HEK293 (cell line): ENCODE measurements at regions not wholly inside any gene's neighbourhood (a gene's known extent, or its start where the extent isn't known, plus 50 kb on each side); places are given as distances from the start of the nearest gene placed in this dataset.

Experiments
- CTCF ChIA-PET: fragments of 350-600 bp; formaldehyde crosslinking; extraction: SDS; loops from one replicate; lab custom pipeline; 2021; ENCODE audit warnings: antibody characterized with exemption; lab: Yijun Ruan, JAX
- POLR2A ChIA-PET: fragments of 300-600 bp; formaldehyde crosslinking; extraction: SDS; loops from one replicate; lab custom pipeline; 2020; ENCODE audit warnings: antibody characterized with exemption, inconsistent platforms; lab: Yijun Ruan, JAX
- H3K27ac ChIP-seq: fragments of 200-500 bp; sonication (Bioruptor generic); 2 replicates; pipeline ENCODE4 v1.5.1; 2014; ENCODE audit warnings: low read depth, low read length, control low read depth, inconsistent platforms; ENCODE audit errors: extremely low read depth
- H3K36me3 ChIP-seq, 2 experiments: fragments of 200-500 bp in 1 of 2; sonication (Bioruptor generic) in 1 of 2; 1 replicate in 1 of 2; 2 replicates in 1 of 2; pipeline ENCODE4 v1.5.1; 2014 to 2017; ENCODE audit warnings: inconsistent platforms in 2 of 2, low read length in 2 of 2; ENCODE audit not compliant: control insufficient read depth in 2 of 2, insufficient read depth in 1 of 2
- H3K4me1 ChIP-seq: fragments of 200-500 bp; sonication (Bioruptor generic); 2 replicates; pipeline ENCODE4 v1.5.1; 2014; ENCODE audit warnings: mild to moderate bottlenecking, low read length, inconsistent platforms; ENCODE audit not compliant: control insufficient read depth, insufficient read depth
- H3K4me3 ChIP-seq: 2 replicates; pipeline ENCODE4 v1.5.1; 2011; ENCODE audit warnings: low read depth, mild to moderate bottlenecking, control low read depth, low read length, moderate library complexity
- H3K9me3 ChIP-seq: fragments of 200-500 bp; sonication (Bioruptor generic); 2 replicates; pipeline ENCODE4 v1.5.1; 2014; ENCODE audit warnings: low read depth, low read length, inconsistent platforms; ENCODE audit not compliant: control insufficient read depth, insufficient read depth
- KLF16 ChIP-seq: fragments of 450-650 bp; formaldehyde crosslinking; IDR thresholded peaks from 2 replicates; pipeline ENCODE4 v1.5.1; 2017; ENCODE audit warnings: missing biosample characterization, missing genetic modification characterization
- MZF1 ChIP-seq: fragments of 450-650 bp; formaldehyde crosslinking; IDR thresholded peaks from 2 replicates; pipeline ENCODE4 v1.5.1; 2017; ENCODE audit warnings: missing biosample characterization, missing genetic modification characterization, borderline replicate concordance
- OSR2 ChIP-seq: fragments of 450-650 bp; formaldehyde crosslinking; IDR thresholded peaks from 2 replicates; pipeline ENCODE4 v1.5.1; 2016; ENCODE audit warnings: missing biosample characterization, missing genetic modification characterization
- SCRT1 ChIP-seq: fragments of 450-650 bp; formaldehyde crosslinking; IDR thresholded peaks from 2 replicates; pipeline ENCODE4 v1.5.1; 2016; ENCODE audit warnings: missing biosample characterization, missing genetic modification characterization, borderline replicate concordance
- SP7 ChIP-seq: fragments of 450-650 bp; formaldehyde crosslinking; IDR thresholded peaks from 2 replicates; pipeline ENCODE4 v1.5.1; 2016; ENCODE audit warnings: missing biosample characterization, missing genetic modification characterization
- TRIM28 ChIP-seq: IDR thresholded peaks from 2 replicates; pipeline ENCODE4 v1.6.1; 2011; ENCODE audit warnings: low read length, control low read depth, borderline replicate concordance
- ZBTB17 ChIP-seq: fragments of 450-650 bp; formaldehyde crosslinking; IDR thresholded peaks from 2 replicates; pipeline ENCODE4 v1.5.1; 2016; ENCODE audit warnings: missing biosample characterization, missing genetic modification characterization
- ZBTB7A ChIP-seq: fragments of 450-650 bp; formaldehyde crosslinking; IDR thresholded peaks from 2 replicates; pipeline ENCODE4 v1.5.1; 2016; ENCODE audit warnings: low read depth, missing biosample characterization, missing genetic modification characterization
- ZNF121 ChIP-seq: fragments of 450-650 bp; formaldehyde crosslinking; IDR thresholded peaks from 2 replicates; pipeline ENCODE4 v1.5.1; 2016; ENCODE audit warnings: missing biosample characterization, missing genetic modification characterization
- ZNF311 ChIP-seq: fragments of 450-650 bp; formaldehyde crosslinking; IDR thresholded peaks from 2 replicates; pipeline ENCODE4 v1.5.1; 2017; ENCODE audit warnings: missing biosample characterization, missing genetic modification characterization, borderline replicate concordance
- ZNF341 ChIP-seq: fragments of 450-650 bp; formaldehyde crosslinking; IDR thresholded peaks from 2 replicates; pipeline ENCODE4; 2016; ENCODE audit warnings: low read depth, missing biosample characterization, missing genetic modification characterization
- ZNF394 ChIP-seq: fragments of 450-650 bp; formaldehyde crosslinking; IDR thresholded peaks from 2 replicates; pipeline ENCODE4 v1.5.1; 2016; ENCODE audit warnings: missing biosample characterization, missing genetic modification characterization, mild to moderate bottlenecking, moderate library complexity, borderline replicate concordance
- ZNF624 ChIP-seq: fragments of 450-650 bp; formaldehyde crosslinking; IDR thresholded peaks from 2 replicates; pipeline ENCODE4 v1.5.1; 2017; ENCODE audit warnings: missing biosample characterization, missing genetic modification characterization
- ZNF670 ChIP-seq: fragments of 450-650 bp; formaldehyde crosslinking; IDR thresholded peaks from 2 replicates; pipeline ENCODE4 v1.5.1; 2016; ENCODE audit warnings: missing biosample characterization, missing genetic modification characterization, low read depth
- ZNF692 ChIP-seq: fragments of 450-650 bp; formaldehyde crosslinking; IDR thresholded peaks from 2 replicates; pipeline ENCODE4 v1.5.1; 2016; ENCODE audit warnings: missing biosample characterization, missing genetic modification characterization
- TF ChIP-seq, protein P1 (sequence below): fragments of 450-650 bp; IDR thresholded peaks from 2 replicates; pipeline ENCODE4 v1.5.1; 2018; ENCODE audit warnings: missing biosample characterization, missing genetic modification characterization
- TF ChIP-seq, protein P2 (sequence below): fragments of 450-650 bp; formaldehyde crosslinking; IDR thresholded peaks from 2 replicates; pipeline ENCODE4 v1.5.1; 2016; ENCODE audit warnings: missing biosample characterization, missing genetic modification characterization
- TF ChIP-seq, protein P3 (sequence below): fragments of 450-650 bp; formaldehyde crosslinking; IDR thresholded peaks from 2 replicates; pipeline ENCODE4 v1.5.1; 2016; ENCODE audit warnings: missing biosample characterization, missing genetic modification characterization
- TF ChIP-seq, protein P4 (sequence below): fragments of 450-650 bp; formaldehyde crosslinking; IDR thresholded peaks from 2 replicates; pipeline ENCODE4 v1.5.1; 2016; ENCODE audit warnings: missing biosample characterization, missing genetic modification characterization
- TF ChIP-seq, protein P5 (sequence below): fragments of 450-650 bp; formaldehyde crosslinking; IDR thresholded peaks from 2 replicates; pipeline ENCODE4 v1.5.1; 2016; ENCODE audit warnings: missing biosample characterization, missing genetic modification characterization

DNA sequence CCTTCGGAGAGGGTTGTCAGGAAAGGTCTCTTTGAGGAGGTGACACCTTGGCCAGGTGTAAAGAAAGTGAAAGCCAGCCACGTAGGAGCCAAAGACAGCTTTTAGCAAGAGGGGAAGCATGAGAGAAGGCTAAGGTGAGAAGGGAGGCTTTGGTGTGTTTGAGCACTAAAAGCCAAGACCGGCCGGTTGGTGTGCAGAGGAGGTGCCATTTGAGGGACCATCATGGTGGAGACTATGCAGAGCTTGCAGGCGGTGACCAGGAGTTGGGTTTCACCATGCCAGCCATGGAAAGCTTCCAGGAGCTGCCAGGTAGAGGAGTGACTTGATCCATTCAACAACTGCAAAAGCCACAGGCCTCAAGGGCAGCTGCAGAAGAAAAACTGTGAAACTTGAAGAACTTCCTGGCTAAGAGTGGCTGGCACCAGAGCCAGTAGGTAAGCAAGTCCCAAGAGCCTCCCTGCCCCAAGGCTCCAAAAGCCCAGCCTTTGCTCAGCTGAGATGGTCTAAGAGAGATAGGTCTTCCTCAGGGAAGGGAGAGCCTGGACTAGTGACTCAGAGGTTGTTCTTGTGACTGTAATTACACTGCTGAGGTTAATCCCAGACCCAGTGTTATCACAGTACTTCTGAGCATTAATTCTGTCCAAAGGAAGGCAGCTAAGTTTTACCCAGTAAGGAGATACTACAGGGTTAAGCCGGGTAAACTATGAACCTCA is 319.0 kb downstream of the BCL11A start:
- ChIA-PET POLR2A (no interaction called here), CTCF (interaction anchor here (0.6 kb wide), 1 partner anchor 298 kb away, joined by 3 read pairs; no protein-coding TSS in a partner anchor)
- no peaks in the 10 kb centered on the region for H3K36me3 ChIP-seq
- TF ChIP-seq SCRT1 (no peak), ZNF394 (tag by site-specific recombination) (no peak), KLF16 (tag by site-specific recombination) (no peak), ZNF624 (no peak), OSR2 (tag by site-specific recombination) (no peak), ZBTB17 (peak; percentile 33; the same call in 1 of the 2 replicates)
- TF ChIP-seq, protein P1, sequence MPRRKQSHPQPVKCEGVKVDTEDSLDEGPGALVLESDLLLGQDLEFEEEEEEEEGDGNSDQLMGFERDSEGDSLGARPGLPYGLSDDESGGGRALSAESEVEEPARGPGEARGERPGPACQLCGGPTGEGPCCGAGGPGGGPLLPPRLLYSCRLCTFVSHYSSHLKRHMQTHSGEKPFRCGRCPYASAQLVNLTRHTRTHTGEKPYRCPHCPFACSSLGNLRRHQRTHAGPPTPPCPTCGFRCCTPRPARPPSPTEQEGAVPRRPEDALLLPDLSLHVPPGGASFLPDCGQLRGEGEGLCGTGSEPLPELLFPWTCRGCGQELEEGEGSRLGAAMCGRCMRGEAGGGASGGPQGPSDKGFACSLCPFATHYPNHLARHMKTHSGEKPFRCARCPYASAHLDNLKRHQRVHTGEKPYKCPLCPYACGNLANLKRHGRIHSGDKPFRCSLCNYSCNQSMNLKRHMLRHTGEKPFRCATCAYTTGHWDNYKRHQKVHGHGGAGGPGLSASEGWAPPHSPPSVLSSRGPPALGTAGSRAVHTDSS, result no peak
- peaks cover 2% of the 10 kb centered on the region for H3K9me3 ChIP-seq
- H3K27ac ChIP-seq, result no peak overlapping the region
- no peaks in the 10 kb centered on the region for H3K4me1 ChIP-seq
- H3K4me3 ChIP-seq, result no peak overlapping the region

GRCh38 chr2:60230596-60230995 is 322.9 kb downstream of the BCL11A start:
- TF ChIP-seq, protein P2, sequence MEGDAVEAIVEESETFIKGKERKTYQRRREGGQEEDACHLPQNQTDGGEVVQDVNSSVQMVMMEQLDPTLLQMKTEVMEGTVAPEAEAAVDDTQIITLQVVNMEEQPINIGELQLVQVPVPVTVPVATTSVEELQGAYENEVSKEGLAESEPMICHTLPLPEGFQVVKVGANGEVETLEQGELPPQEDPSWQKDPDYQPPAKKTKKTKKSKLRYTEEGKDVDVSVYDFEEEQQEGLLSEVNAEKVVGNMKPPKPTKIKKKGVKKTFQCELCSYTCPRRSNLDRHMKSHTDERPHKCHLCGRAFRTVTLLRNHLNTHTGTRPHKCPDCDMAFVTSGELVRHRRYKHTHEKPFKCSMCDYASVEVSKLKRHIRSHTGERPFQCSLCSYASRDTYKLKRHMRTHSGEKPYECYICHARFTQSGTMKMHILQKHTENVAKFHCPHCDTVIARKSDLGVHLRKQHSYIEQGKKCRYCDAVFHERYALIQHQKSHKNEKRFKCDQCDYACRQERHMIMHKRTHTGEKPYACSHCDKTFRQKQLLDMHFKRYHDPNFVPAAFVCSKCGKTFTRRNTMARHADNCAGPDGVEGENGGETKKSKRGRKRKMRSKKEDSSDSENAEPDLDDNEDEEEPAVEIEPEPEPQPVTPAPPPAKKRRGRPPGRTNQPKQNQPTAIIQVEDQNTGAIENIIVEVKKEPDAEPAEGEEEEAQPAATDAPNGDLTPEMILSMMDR (tag by site-specific recombination), result no peak
- no peak for TF ChIP-seq TRIM28
- no peak for TF ChIP-seq MZF1 (tag by site-specific recombination)
- TF ChIP-seq, protein P1, result no peak
- TF ChIP-seq ZNF670 (tag by site-specific recombination), result no peak
- no peak for TF ChIP-seq ZNF121 (tag by site-specific recombination)
- TF ChIP-seq, protein P3, sequence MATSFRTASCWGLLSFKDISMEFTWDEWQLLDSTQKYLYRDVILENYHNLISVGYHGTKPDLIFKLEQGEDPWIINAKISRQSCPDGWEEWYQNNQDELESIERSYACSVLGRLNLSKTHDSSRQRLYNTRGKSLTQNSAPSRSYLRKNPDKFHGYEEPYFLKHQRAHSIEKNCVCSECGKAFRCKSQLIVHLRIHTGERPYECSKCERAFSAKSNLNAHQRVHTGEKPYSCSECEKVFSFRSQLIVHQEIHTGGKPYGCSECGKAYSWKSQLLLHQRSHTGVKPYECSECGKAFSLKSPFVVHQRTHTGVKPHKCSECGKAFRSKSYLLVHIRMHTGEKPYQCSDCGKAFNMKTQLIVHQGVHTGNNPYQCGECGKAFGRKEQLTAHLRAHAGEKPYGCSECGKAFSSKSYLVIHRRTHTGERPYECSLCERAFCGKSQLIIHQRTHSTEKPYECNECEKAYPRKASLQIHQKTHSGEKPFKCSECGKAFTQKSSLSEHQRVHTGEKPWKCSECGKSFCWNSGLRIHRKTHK (tag by site-specific recombination), result no peak
- TF ChIP-seq ZBTB7A, result no peak
- TF ChIP-seq, protein P4, sequence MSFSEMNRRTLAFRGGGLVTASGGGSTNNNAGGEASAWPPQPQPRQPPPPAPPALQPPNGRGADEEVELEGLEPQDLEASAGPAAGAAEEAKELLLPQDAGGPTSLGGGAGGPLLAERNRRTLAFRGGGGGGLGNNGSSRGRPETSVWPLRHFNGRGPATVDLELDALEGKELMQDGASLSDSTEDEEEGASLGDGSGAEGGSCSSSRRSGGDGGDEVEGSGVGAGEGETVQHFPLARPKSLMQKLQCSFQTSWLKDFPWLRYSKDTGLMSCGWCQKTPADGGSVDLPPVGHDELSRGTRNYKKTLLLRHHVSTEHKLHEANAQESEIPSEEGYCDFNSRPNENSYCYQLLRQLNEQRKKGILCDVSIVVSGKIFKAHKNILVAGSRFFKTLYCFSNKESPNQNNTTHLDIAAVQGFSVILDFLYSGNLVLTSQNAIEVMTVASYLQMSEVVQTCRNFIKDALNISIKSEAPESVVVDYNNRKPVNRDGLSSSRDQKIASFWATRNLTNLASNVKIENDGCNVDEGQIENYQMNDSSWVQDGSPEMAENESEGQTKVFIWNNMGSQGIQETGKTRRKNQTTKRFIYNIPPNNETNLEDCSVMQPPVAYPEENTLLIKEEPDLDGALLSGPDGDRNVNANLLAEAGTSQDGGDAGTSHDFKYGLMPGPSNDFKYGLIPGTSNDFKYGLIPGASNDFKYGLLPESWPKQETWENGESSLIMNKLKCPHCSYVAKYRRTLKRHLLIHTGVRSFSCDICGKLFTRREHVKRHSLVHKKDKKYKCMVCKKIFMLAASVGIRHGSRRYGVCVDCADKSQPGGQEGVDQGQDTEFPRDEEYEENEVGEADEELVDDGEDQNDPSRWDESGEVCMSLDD, result no peak
- no peak for TF ChIP-seq ZNF692 (tag by site-specific recombination)
- TF ChIP-seq SCRT1, result no peak
- no peak for TF ChIP-seq SP7
- TF ChIP-seq, protein P5, sequence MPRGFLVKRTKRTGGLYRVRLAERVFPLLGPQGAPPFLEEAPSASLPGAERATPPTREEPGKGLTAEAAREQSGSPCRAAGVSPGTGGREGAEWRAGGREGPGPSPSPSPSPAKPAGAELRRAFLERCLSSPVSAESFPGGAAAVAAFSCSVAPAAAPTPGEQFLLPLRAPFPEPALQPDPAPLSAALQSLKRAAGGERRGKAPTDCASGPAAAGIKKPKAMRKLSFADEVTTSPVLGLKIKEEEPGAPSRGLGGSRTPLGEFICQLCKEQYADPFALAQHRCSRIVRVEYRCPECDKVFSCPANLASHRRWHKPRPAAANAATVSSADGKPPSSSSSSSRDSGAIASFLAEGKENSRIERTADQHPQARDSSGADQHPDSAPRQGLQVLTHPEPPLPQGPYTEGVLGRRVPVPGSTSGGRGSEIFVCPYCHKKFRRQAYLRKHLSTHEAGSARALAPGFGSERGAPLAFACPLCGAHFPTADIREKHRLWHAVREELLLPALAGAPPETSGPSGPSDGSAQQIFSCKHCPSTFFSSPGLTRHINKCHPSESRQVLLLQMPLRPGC, result no peak
- no peak for TF ChIP-seq ZNF311
- no peak for TF ChIP-seq ZNF341 (tag by site-specific recombination)
- CTCF ChIA-PET, result interaction anchor here (0.5 kb wide), 1 partner anchor 354 kb away, joined by 4 read pairs; no protein-coding TSS in a partner anchor
- POLR2A ChIA-PET, result no interaction called here

More at GRCh38 chr2:60230596-60230995, 322.9 kb downstream of the BCL11A start:
- Histone ChIP-seq H3K27ac (no peak overlapping the region), H3K4me3 (no peak overlapping the region), H3K36me3 (no peaks in the 10 kb centered on the region), H3K9me3 (peaks cover 2% of the 10 kb centered on the region), H3K4me1 (no peaks in the 10 kb centered on the region)
